Stomach (tissue), 8 donors: ENCODE measurements at regions not wholly inside any gene's neighbourhood (a gene's known extent, or its start where the extent isn't known, plus 50 kb on each side); places are given as distances from the start of the nearest gene placed in this dataset.

ENCODE experiments used
- DNase-seq, 2 donors: peaks; one replicate each; pipeline versions ENCODE4 v3.0.0 to v3.0.0-alpha.2; 2013 to 2019
- H3K27ac ChIP-seq, 5 donors: fragments of 200-600 bp in 4 of 5; sonication (generic) in 4 of 5; one replicate each; pipeline ENCODE4 v1.5.1; 2013 to 2019; ENCODE audit warnings: mild to moderate bottlenecking in 1 of 5, moderate library complexity in 1 of 5
- H3K27me3 ChIP-seq, 3 donors: fragments of 200-600 bp; sonication (generic); one replicate each; pipeline ENCODE4 v1.5.1; 2017 to 2019; ENCODE audit warnings: mixed run types in 1 of 3
- H3K36me3 ChIP-seq, 4 donors: fragments of 200-600 bp; sonication (generic); 1 replicate in 3 of 4; 2 replicates in 1 of 4; pipeline ENCODE4 v1.5.1; 2016 to 2019
- H3K4me1 ChIP-seq, 4 donors: fragments of 200-600 bp; sonication (generic); one replicate each; pipeline ENCODE4 v1.5.1; 2016 to 2019
- H3K4me3 ChIP-seq, 4 donors: fragments of 200-600 bp; sonication (generic) in 3 of 4; one replicate each; pipeline ENCODE4 v1.5.1; 2016 to 2019; ENCODE audit warnings: mild to moderate bottlenecking in 1 of 4
- H3K9me3 ChIP-seq, 4 donors: fragments of 200-600 bp; sonication (generic); one replicate each; pipeline ENCODE4 v1.5.1; 2016 to 2019
- EP300 ChIP-seq: sonication (generic); formaldehyde crosslinking; IDR thresholded peaks from one replicate; pipeline ENCODE4 v1.6.1; 2017; ENCODE audit warnings: antibody characterized with exemption
- POLR2A ChIP-seq, 4 donors: fragments of 450-650 bp; IDR thresholded peaks; one replicate each; pipeline ENCODE4 v1.6.1; 2016; ENCODE audit warnings: antibody characterized with exemption in 4 of 4, control low read depth in 2 of 4, mild to moderate bottlenecking in 1 of 4, moderate library complexity in 1 of 4
- POLR2AphosphoS5 ChIP-seq, 3 donors: sonication (generic); formaldehyde crosslinking; IDR thresholded peaks; one replicate each; pipeline ENCODE4 v1.6.1; 2016; ENCODE audit warnings: antibody characterized with exemption in 3 of 3
- WGBS, 5 donors: extraction: QIAGEN DNeasy Blood & Tissue Kit in 3 of 5; methylation state at CpG; one replicate each; pipeline versions ENCODE4 v1.1.5 to v1.1.7; 2013 to 2018; 5-methylcytosine and 5-hydroxymethylcytosine counted together
- intact Hi-C: fragments of 100-400 bp; cut with DNase I; formaldehyde crosslinking; loops from one replicate; pipeline ENCODE4 v1.15.1; 2023; ENCODE audit warnings: low total_unique reads
- TF ChIP-seq, protein P1 (sequence below), 7 experiments: fragments of 450-650 bp in 4 of 7; fragments of 200-600 bp in 3 of 7; sonication (generic) in 3 of 7; IDR thresholded peaks; one replicate each; pipeline ENCODE4 v1.5.1; 2016 to 2019; ENCODE audit warnings: antibody characterized with exemption in 7 of 7, control low read depth in 2 of 7, mild to moderate bottlenecking in 1 of 7
- donor health status: healthy with polysubstance abuse.
- donor health status: Bipolar disorder and iron deficiency.
- donor health status: healthy.

DNA sequence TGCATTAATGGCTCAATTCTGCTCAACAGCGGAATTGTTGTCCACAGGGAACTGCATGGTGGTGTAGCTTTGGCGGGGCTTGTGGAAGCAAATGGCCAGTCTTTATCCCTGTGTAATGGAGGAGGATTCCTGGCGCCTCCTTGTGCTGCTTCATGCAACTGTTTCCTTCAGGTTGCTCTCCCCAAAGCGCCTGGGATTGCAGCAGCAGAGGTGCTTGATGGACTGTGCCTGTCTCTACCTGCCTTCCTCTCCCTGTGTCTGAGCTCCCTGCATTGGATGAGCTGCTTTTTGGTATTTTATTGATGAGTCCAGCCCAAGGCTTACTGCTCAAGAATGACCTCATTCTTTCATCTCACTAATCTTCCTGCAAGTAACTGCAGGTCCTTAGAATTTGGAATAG is 72.9 kb upstream of the NDN start:
- DNase-seq: peak in 1 of 2 donors; percentile 12
- WGBS, 5 donors: 32 to 46% (median 45%) methylated on average over 3 to 4 of the region's 4 CpGs
- no peak overlapping the region for H3K27ac ChIP-seq
- H3K9me3 ChIP-seq: peaks cover 0 to 32% (median 12%) of the 10 kb centered on the region in 4 donors
- H3K4me1 ChIP-seq: no peaks in the 10 kb centered on the region
- H3K4me3 ChIP-seq: no peak overlapping the region
- H3K27me3 ChIP-seq: no peaks in the 10 kb centered on the region
- no peaks in the 10 kb centered on the region for H3K36me3 ChIP-seq
- TF ChIP-seq POLR2A (IDR thresholded peaks at IDR 0.05): no peak
- TF ChIP-seq, protein P1, sequence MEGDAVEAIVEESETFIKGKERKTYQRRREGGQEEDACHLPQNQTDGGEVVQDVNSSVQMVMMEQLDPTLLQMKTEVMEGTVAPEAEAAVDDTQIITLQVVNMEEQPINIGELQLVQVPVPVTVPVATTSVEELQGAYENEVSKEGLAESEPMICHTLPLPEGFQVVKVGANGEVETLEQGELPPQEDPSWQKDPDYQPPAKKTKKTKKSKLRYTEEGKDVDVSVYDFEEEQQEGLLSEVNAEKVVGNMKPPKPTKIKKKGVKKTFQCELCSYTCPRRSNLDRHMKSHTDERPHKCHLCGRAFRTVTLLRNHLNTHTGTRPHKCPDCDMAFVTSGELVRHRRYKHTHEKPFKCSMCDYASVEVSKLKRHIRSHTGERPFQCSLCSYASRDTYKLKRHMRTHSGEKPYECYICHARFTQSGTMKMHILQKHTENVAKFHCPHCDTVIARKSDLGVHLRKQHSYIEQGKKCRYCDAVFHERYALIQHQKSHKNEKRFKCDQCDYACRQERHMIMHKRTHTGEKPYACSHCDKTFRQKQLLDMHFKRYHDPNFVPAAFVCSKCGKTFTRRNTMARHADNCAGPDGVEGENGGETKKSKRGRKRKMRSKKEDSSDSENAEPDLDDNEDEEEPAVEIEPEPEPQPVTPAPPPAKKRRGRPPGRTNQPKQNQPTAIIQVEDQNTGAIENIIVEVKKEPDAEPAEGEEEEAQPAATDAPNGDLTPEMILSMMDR (IDR thresholded peaks at IDR 0.05): no peak
- TF ChIP-seq EP300: no peak
- no peak for TF ChIP-seq POLR2AphosphoS5 (IDR thresholded peaks at IDR 0.05)
- intact Hi-C loops: no loop called here

DNA sequence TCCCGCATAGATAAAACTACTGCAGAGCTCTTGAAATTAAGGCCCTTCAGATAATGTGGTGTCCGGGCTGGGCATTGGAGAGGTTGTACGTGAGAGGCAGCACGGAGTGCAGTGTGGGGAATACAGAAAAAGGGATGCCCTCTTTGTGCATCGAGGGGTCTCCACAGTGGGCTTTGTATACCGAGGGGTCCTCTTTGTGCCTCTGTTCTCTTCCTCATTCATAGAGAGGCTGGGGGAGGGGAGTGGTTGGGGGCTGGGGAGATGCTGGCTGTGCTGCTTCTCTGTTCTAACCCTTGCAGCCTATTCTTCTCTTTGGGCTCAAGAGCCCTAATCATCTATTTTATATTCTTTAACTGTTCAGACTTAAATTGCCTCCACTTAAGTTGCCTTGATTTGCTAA is 74.3 kb upstream of the NDN start:
- TF ChIP-seq POLR2AphosphoS5 (IDR thresholded peaks at IDR 0.05) (no peak), EP300 (no peak), POLR2A (IDR thresholded peaks at IDR 0.05) (no peak)
- TF ChIP-seq, protein P1 (IDR thresholded peaks at IDR 0.05): no peak
- 74 to 84% (median 82%) methylated on average over 6 of the region's 6 CpGs for WGBS, 5 donors
- Histone ChIP-seq H3K27me3 (no peaks in the 10 kb centered on the region), H3K36me3 (no peaks in the 10 kb centered on the region), H3K4me1 (no peaks in the 10 kb centered on the region), H3K27ac (no peak overlapping the region), H3K9me3 (peaks cover 0 to 35% (median 11%) of the 10 kb centered on the region in 4 donors), H3K4me3 (no peak overlapping the region)
- intact Hi-C loops: no loop called here
- DNase-seq: no peak

DNA sequence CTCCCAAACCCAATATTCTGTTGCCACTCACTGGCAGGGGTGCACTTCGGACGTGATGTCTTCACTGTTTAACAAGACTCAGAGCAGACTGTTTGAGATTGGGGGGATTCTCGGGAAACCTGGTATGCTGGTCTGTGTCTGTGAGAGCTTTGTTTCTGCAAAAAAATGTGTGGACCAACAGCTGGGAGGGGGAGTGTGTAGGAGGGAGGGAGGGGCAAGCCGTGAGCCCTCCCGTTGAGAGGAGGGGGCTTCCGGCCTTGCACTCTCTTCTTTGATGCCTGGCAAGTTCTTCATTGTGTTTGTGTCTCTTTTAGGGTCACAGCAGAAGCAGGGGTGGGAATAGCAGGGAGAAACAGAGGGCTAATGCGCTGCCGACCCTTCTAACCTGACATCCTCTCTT is 74.9 kb upstream of the NDN start:
- Histone ChIP-seq H3K9me3 (peaks cover 0 to 41% (median 14%) of the 10 kb centered on the region in 4 donors), H3K27me3 (no peaks in the 10 kb centered on the region), H3K4me1 (no peaks in the 10 kb centered on the region), H3K36me3 (no peaks in the 10 kb centered on the region), H3K4me3 (no peak overlapping the region), H3K27ac (no peak overlapping the region)
- no peak for DNase-seq
- TF ChIP-seq, protein P1 (IDR thresholded peaks at IDR 0.05): no peak
- TF ChIP-seq POLR2AphosphoS5 (IDR thresholded peaks at IDR 0.05) (no peak), EP300 (no peak), POLR2A (IDR thresholded peaks at IDR 0.05) (no peak)
- WGBS, 5 donors: 55 to 69% (median 62%) methylated on average over 8 of the region's 8 CpGs
- intact Hi-C loops: no loop called here

DNA sequence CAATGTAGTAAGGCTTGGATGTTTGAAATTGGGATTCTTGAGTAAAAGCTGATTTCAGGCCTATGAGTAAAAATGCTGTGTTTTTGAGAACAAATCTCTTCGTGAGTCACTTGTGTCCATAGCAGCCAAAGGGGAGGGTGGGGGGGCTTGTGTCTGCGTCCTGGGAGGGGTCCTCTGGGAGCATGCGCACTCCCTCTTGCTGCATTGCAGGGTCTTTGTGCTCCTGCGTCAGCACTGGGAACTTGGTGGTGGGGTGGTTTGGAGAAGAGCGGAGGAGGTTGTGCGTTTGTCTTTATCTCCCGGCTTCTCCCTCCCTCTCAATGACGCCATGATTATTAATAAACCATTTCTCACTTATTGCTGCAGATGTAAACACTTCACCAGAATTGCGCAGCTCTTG is 75.9 kb upstream of the NDN start:
- Histone ChIP-seq H3K27me3 (no peaks in the 10 kb centered on the region), H3K36me3 (no peaks in the 10 kb centered on the region), H3K27ac (no peak overlapping the region), H3K9me3 (peaks cover 0 to 45% (median 17%) of the 10 kb centered on the region in 4 donors), H3K4me1 (no peaks in the 10 kb centered on the region), H3K4me3 (no peak overlapping the region)
- TF ChIP-seq POLR2A (IDR thresholded peaks at IDR 0.05) (no peak), POLR2AphosphoS5 (IDR thresholded peaks at IDR 0.05) (no peak), EP300 (no peak)
- TF ChIP-seq, protein P1 (IDR thresholded peaks at IDR 0.05): no peak
- WGBS, 5 donors: 86 to 90% (median 87%) methylated on average over 9 of the region's 9 CpGs
- intact Hi-C loops: no loop called here
- no peak for DNase-seq
